Esophagus muscularis mucosa (tissue), 4 donors: ENCODE measurements at regions not wholly inside any gene's neighbourhood (a gene's known extent, or its start where the extent isn't known, plus 50 kb on each side); places are given as distances from the start of the nearest gene placed in this dataset.

Experiments used
- DNase-seq: peaks from one replicate; pipeline ENCODE4 v3.0.0-alpha.2; 2017; ENCODE audit errors: extremely low spot score
- H3K27ac ChIP-seq, 4 donors: fragments of 200-600 bp; sonication (generic); replicated peaks in 1 of 4; 1 replicate in 3 of 4; 2 replicates in 1 of 4; pipeline ENCODE4 v1.5.1; 2016 to 2019; ENCODE audit warnings: mild to moderate bottlenecking in 1 of 4
- H3K27me3 ChIP-seq, 4 donors: fragments of 200-600 bp; sonication (generic); one replicate each; pipeline versions ENCODE4 v1.5.1 to v1.6.0; 2016 to 2019
- H3K36me3 ChIP-seq, 4 donors: fragments of 200-600 bp; sonication (generic); one replicate each; pipeline ENCODE4 v1.5.1; 2016 to 2019
- H3K4me1 ChIP-seq, 4 donors: fragments of 200-600 bp; sonication (generic); one replicate each; pipeline ENCODE4 v1.5.1; 2016 to 2019
- H3K4me3 ChIP-seq, 4 donors: fragments of 200-600 bp; sonication (generic); 1 replicate in 2 of 4; 2 replicates in 2 of 4; pipeline ENCODE4 v1.5.1; 2016 to 2019; ENCODE audit warnings: mild to moderate bottlenecking in 4 of 4, moderate library complexity in 1 of 4
- H3K9me3 ChIP-seq, 4 donors: fragments of 200-600 bp; sonication (generic); 1 replicate in 3 of 4; 2 replicates in 1 of 4; pipeline ENCODE4 v1.5.1; 2016 to 2019
- CTCF ChIP-seq, 3 experiments: fragments of 200-600 bp in 2 of 3; fragments of 450-650 bp in 1 of 3; sonication (generic) in 2 of 3; IDR thresholded peaks; one replicate each; pipeline ENCODE4 v1.5.1; 2017 to 2019; ENCODE audit warnings: antibody characterized with exemption in 3 of 3, mild to moderate bottlenecking in 2 of 3, moderate library complexity in 1 of 3
- EP300 ChIP-seq: sonication (generic); formaldehyde crosslinking; IDR thresholded peaks from one replicate; pipeline ENCODE4 v1.6.1; 2017; ENCODE audit warnings: antibody characterized with exemption
- POLR2A ChIP-seq: fragments of 450-650 bp; IDR thresholded peaks from one replicate; pipeline ENCODE4 v1.6.1; 2017; ENCODE audit warnings: antibody characterized with exemption, moderate library complexity, mild to moderate bottlenecking, low read depth
- POLR2AphosphoS5 ChIP-seq, 2 donors: sonication (generic); formaldehyde crosslinking; IDR thresholded peaks; one replicate each; pipeline ENCODE4 v1.6.1; 2017; ENCODE audit warnings: antibody characterized with exemption in 2 of 2
- WGBS: methylation state at CpG from one replicate; pipeline ENCODE4 v1.1.5; 2018; 5-methylcytosine and 5-hydroxymethylcytosine counted together
- intact Hi-C: fragments of 100-400 bp; cut with DNase I; formaldehyde crosslinking; loops from one replicate; pipeline ENCODE4 v1.15.1; 2023

GRCh38 chr2:71813807-71814470, 333.7 kb downstream of the CYP26B1 start:
- H3K36me3 ChIP-seq, result no peaks in the 10 kb centered on the region
- WGBS, result 95% methylated on average over 2 of the region's 4 CpGs
- no peak overlapping the region for H3K4me3 ChIP-seq
- no peaks in the 10 kb centered on the region for H3K27me3 ChIP-seq
- peaks cover 0 to 3% (median under 1%) of the 10 kb centered on the region in 4 donors for H3K4me1 ChIP-seq
- no peaks in the 10 kb centered on the region for H3K9me3 ChIP-seq
- TF ChIP-seq EP300 (no peak), CTCF (IDR thresholded peaks at IDR 0.05) (no peak), POLR2AphosphoS5 (IDR thresholded peaks at IDR 0.05) (no peak), POLR2A (no peak)
- intact Hi-C loops, result no loop called here
- H3K27ac ChIP-seq, result no peak overlapping the region
- no peak for DNase-seq

DNA sequence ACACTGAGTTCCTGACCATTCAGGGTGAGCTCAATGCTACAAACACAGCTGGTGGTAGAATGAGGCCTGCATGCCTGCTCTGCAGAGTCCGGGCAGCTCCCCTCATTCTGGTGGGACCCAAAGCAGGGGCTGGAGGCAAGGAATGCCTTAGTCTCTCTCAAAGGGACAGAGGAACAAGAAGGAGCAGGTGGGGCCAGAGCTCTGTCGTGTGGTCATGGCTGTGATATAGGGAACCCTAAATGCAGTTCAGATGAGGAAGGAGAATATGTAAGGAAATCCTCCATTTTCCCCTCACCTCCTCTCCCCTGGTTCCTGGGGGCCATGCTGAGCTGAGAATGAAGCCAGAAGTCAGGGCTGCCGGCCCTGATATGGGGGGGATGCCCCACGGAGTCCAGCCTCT, 334.3 kb downstream of the CYP26B1 start:
- Histone ChIP-seq H3K4me3 (no peak overlapping the region), H3K36me3 (no peaks in the 10 kb centered on the region), H3K27me3 (no peaks in the 10 kb centered on the region), H3K9me3 (no peaks in the 10 kb centered on the region), H3K4me1 (peaks cover 0 to 6% (median 2%) of the 10 kb centered on the region in 4 donors), H3K27ac (no peak overlapping the region)
- no peak for DNase-seq
- intact Hi-C loops, result no loop called here
- TF ChIP-seq POLR2A (no peak), CTCF (IDR thresholded peaks at IDR 0.05) (no peak), EP300 (no peak), POLR2AphosphoS5 (IDR thresholded peaks at IDR 0.05) (no peak)
- WGBS, result 90% methylated on average over 4 of the region's 4 CpGs

GRCh38 chr2:71812736-71813135, 334.9 kb downstream of the CYP26B1 start:
- H3K9me3 ChIP-seq, result no peaks in the 10 kb centered on the region
- DNase-seq, result no peak
- no peaks in the 10 kb centered on the region for H3K36me3 ChIP-seq
- 85% methylated on average over 2 of the region's 2 CpGs for WGBS
- H3K27me3 ChIP-seq, result no peaks in the 10 kb centered on the region
- intact Hi-C loops, result no loop called here
- TF ChIP-seq POLR2AphosphoS5 (IDR thresholded peaks at IDR 0.05) (no peak), CTCF (IDR thresholded peaks at IDR 0.05) (no peak), POLR2A (no peak), EP300 (no peak)
- no peak overlapping the region for H3K4me3 ChIP-seq
- no peak overlapping the region for H3K27ac ChIP-seq
- H3K4me1 ChIP-seq, result peaks cover 0 to 7% (median 2%) of the 10 kb centered on the region in 4 donors

DNA sequence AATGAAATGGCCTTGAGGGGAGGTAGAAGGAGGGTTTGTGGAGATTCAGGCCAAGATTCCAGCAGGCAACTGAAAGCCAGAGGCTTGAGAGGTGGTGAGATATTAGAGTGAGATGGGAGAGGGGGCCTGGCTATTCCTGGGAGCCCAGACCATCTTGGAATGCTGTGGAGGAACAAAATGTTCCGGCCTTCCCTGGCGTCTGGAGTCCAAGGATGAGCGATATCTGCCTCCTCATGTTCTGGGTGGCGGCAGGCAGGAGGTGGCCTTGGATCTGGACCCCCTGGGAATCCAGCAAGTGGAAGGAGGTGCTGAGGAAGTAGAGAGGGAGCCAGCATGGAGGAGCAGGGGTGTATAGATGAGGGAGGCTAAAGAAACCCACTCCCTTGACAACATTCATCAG, 335.9 kb downstream of the CYP26B1 start:
- TF ChIP-seq POLR2AphosphoS5 (IDR thresholded peaks at IDR 0.05), result no peak
- Histone ChIP-seq H3K9me3 (no peaks in the 10 kb centered on the region), H3K27me3 (no peaks in the 10 kb centered on the region), H3K4me3 (no peak overlapping the region), H3K36me3 (no peaks in the 10 kb centered on the region), H3K4me1 (peaks cover 0 to 7% (median 2%) of the 10 kb centered on the region in 4 donors), H3K27ac (no peak overlapping the region)
- intact Hi-C loops, result no loop called here
- 100% methylated on average over 4 of the region's 4 CpGs for WGBS
- DNase-seq, result no peak

GRCh38 chr2:71811157-71811556, 336.5 kb downstream of the CYP26B1 start:
- no peaks in the 10 kb centered on the region for H3K9me3 ChIP-seq
- DNase-seq, result no peak
- no peak for TF ChIP-seq CTCF (IDR thresholded peaks at IDR 0.05)
- no peak for TF ChIP-seq POLR2A
- TF ChIP-seq POLR2AphosphoS5 (IDR thresholded peaks at IDR 0.05), result no peak
- TF ChIP-seq EP300, result no peak
- no peaks in the 10 kb centered on the region for H3K27me3 ChIP-seq
- no peak overlapping the region for H3K4me3 ChIP-seq
- intact Hi-C loops, result no loop called here
- peaks cover 0 to 7% (median 2%) of the 10 kb centered on the region in 4 donors for H3K4me1 ChIP-seq
- H3K36me3 ChIP-seq, result no peaks in the 10 kb centered on the region
- no peak overlapping the region for H3K27ac ChIP-seq
